Epithelial cell of prostate (primary cell): ENCODE measurements at regions not wholly inside any gene's neighbourhood (a gene's known extent, or its start where the extent isn't known, plus 50 kb on each side); places are given as distances from the start of the nearest gene placed in this dataset.
"Not testable (repeated sequence)": the region's sequence is repeated elsewhere in the genome, so short reads cannot be mapped to it uniquely, and the experiment has no call there.

Source experiments
- DNase-seq: peaks from one replicate; pipeline ENCODE4 v3.0.0-alpha.2; 2011; ENCODE audit warnings: low read depth, low spot score
- H3K27ac ChIP-seq: fragments of 450-650 bp; 2 replicates; pipeline ENCODE4 v1.5.1; 2017; ENCODE audit warnings: mild to moderate bottlenecking

- H3K27ac ChIP-seq = no peak overlapping the region
These were observed 153.3 kb upstream of the SLC44A1 start for GRCh38 chr9:105091004-105091640.

GRCh38 chr9:105093685-105094084 lies 150.8 kb upstream of the SLC44A1 start:
- H3K27ac ChIP-seq = no peak overlapping the region
- DNase-seq = no peak

More at GRCh38 chr9:105091004-105091640, 153.3 kb upstream of the SLC44A1 start:
- no peak for DNase-seq

GRCh38 chr9:105098370-105098769 lies 146.1 kb upstream of the SLC44A1 start:
- no peak for DNase-seq
- no peak overlapping the region for H3K27ac ChIP-seq

- DNase-seq = peak; percentile 91
- H3K27ac ChIP-seq = no peak overlapping the region
These were observed 140.7 kb upstream of the SLC44A1 start for GRCh38 chr9:105103776-105104175.

GRCh38 chr9:105114318-105114717 lies 130.1 kb upstream of the SLC44A1 start:
- no peak for DNase-seq
- H3K27ac ChIP-seq = no peak overlapping the region

GRCh38 chr9:105114964-105115728 lies 129.3 kb upstream of the SLC44A1 start:
- no peak for DNase-seq
- peak overlapping the region; percentile 27 for H3K27ac ChIP-seq

- H3K27ac ChIP-seq = peak overlapping the region; percentile 27
- DNase-seq = no peak
These were observed 128.2 kb upstream of the SLC44A1 start for GRCh38 chr9:105116052-105116868.

- no peak overlapping the region for H3K27ac ChIP-seq
- no peak for DNase-seq
These were observed 127.2 kb upstream of the SLC44A1 start for GRCh38 chr9:105117234-105117633.

- H3K27ac ChIP-seq = no peak overlapping the region
- no peak for DNase-seq
These were observed 125.8 kb upstream of the SLC44A1 start for GRCh38 chr9:105118636-105119035.

GRCh38 chr9:105119156-105119555 lies 125.3 kb upstream of the SLC44A1 start:
- DNase-seq = no peak
- H3K27ac ChIP-seq = no peak overlapping the region

GRCh38 chr9:105121861-105122430 lies 122.5 kb upstream of the SLC44A1 start:
- DNase-seq = no peak

GRCh38 chr9:105124598-105124997 lies 119.9 kb upstream of the SLC44A1 start:
- not testable (repeated sequence) for H3K27ac ChIP-seq, DNase-seq

More at GRCh38 chr9:105121861-105122430, 122.5 kb upstream of the SLC44A1 start:
- no peak overlapping the region for H3K27ac ChIP-seq

- no peak overlapping the region for H3K27ac ChIP-seq
- no peak for DNase-seq
These were observed 118.2 kb upstream of the SLC44A1 start for GRCh38 chr9:105126226-105126625.

- peak overlapping the region; percentile 17 for H3K27ac ChIP-seq
- DNase-seq = no peak
These were observed 116.6 kb upstream of the SLC44A1 start for GRCh38 chr9:105127863-105128220.

GRCh38 chr9:105128908-105129600 lies 115.4 kb upstream of the SLC44A1 start:
- DNase-seq = no peak
- H3K27ac ChIP-seq = no peak overlapping the region

GRCh38 chr9:105129731-105130130 lies 114.7 kb upstream of the SLC44A1 start:
- no peak for DNase-seq

GRCh38 chr9:105131981-105132380 lies 112.5 kb upstream of the SLC44A1 start:
- no peak for DNase-seq

More at GRCh38 chr9:105129731-105130130, 114.7 kb upstream of the SLC44A1 start:
- H3K27ac ChIP-seq = no peak overlapping the region

GRCh38 chr9:105132606-105133005 lies 111.8 kb upstream of the SLC44A1 start:
- H3K27ac ChIP-seq = no peak overlapping the region

More at GRCh38 chr9:105131981-105132380, 112.5 kb upstream of the SLC44A1 start:
- no peak overlapping the region for H3K27ac ChIP-seq

GRCh38 chr9:105138306-105138801 lies 106.1 kb upstream of the SLC44A1 start:
- no peak overlapping the region for H3K27ac ChIP-seq
- no peak for DNase-seq

More at GRCh38 chr9:105132606-105133005, 111.8 kb upstream of the SLC44A1 start:
- no peak for DNase-seq
